22Rv1 (cell line): ENCODE measurements at regions not wholly inside any gene's neighbourhood (a gene's known extent, or its start where the extent isn't known, plus 50 kb on each side); places are given as distances from the start of the nearest gene placed in this dataset.

Experiments used
- ZFX ChIP-seq: fragments of 450-650 bp; IDR thresholded peaks from 2 replicates; pipeline ENCODE4 v1.6.1; 2017; ENCODE audit warnings: antibody characterized with exemption, borderline replicate concordance
- TF ChIP-seq, protein P1 (sequence below): fragments of 450-650 bp; IDR thresholded peaks from 2 replicates; pipeline ENCODE4 v1.5.1; 2017; ENCODE audit warnings: mild to moderate bottlenecking

DNA sequence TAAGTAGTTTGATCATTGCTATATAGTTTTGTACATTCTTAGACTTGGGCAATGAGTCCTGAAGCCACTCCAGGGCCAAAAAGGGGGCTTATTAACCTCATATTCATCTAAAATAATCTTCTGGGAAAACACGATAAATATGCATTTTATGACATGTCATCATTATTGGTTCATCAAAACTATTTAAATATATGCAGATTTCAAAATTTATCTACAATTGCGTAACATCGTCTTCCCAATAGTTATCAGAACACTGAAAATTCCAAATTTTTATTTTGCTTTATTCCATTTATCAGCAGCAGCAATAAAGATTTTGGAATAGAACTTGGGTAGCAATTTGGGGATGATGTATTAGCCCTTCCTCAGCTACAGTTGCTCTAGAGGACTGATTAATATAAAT, 550.0 kb downstream of the IQCM start:
- TF ChIP-seq, protein P1, sequence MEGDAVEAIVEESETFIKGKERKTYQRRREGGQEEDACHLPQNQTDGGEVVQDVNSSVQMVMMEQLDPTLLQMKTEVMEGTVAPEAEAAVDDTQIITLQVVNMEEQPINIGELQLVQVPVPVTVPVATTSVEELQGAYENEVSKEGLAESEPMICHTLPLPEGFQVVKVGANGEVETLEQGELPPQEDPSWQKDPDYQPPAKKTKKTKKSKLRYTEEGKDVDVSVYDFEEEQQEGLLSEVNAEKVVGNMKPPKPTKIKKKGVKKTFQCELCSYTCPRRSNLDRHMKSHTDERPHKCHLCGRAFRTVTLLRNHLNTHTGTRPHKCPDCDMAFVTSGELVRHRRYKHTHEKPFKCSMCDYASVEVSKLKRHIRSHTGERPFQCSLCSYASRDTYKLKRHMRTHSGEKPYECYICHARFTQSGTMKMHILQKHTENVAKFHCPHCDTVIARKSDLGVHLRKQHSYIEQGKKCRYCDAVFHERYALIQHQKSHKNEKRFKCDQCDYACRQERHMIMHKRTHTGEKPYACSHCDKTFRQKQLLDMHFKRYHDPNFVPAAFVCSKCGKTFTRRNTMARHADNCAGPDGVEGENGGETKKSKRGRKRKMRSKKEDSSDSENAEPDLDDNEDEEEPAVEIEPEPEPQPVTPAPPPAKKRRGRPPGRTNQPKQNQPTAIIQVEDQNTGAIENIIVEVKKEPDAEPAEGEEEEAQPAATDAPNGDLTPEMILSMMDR, result no peak
- TF ChIP-seq ZFX, result no peak
